Activated naive CD8-positive, alpha-beta T cell treated with anti-CD3 and anti-CD28 coated beads, Interleukin-2, amount 50 U/mL, for 16 hours (primary cell): ENCODE measurements at regions not wholly inside any gene's neighbourhood (a gene's known extent, or its start where the extent isn't known, plus 50 kb on each side); places are given as distances from the start of the nearest gene placed in this dataset.
"Not testable (repeated sequence)": the region's sequence is repeated elsewhere in the genome, so short reads cannot be mapped to it uniquely, and the experiment has no call there.

Source experiments
- DNase-seq: peaks from one replicate; pipeline ENCODE4 v3.0.0-alpha.2; 2020; ENCODE audit warnings: low read depth, low spot score

GRCh38 chr4:19159874-19160273 lies 1091.8 kb upstream of the SLIT2 start:
- DNase-seq = no peak

GRCh38 chr4:19158107-19158809 lies 1093.4 kb upstream of the SLIT2 start:
- no peak for DNase-seq

GRCh38 chr4:19156786-19157185 lies 1094.9 kb upstream of the SLIT2 start:
- DNase-seq = no peak

GRCh38 chr4:19155568-19155967 lies 1096.1 kb upstream of the SLIT2 start:
- DNase-seq = no peak

GRCh38 chr4:19154267-19154666 lies 1097.4 kb upstream of the SLIT2 start:
- not testable (repeated sequence) for DNase-seq

- DNase-seq = no peak
Measured at GRCh38 chr4:19152264-19152663, 1099.4 kb upstream of the SLIT2 start.

- no peak for DNase-seq
Measured at GRCh38 chr4:19151684-19152083, 1100.0 kb upstream of the SLIT2 start.

GRCh38 chr4:19146038-19146437 lies 1105.7 kb upstream of the SLIT2 start:
- DNase-seq = no peak

GRCh38 chr4:19135895-19136633 lies 1114.5 kb upstream of the LCORL start:
- no peak for DNase-seq

- DNase-seq = no peak
Measured at GRCh38 chr4:19134685-19135084, 1113.1 kb upstream of the LCORL start.

- DNase-seq = no peak
Measured at GRCh38 chr4:19133315-19133714, 1111.8 kb upstream of the LCORL start.

GRCh38 chr4:19130866-19131265 lies 1109.3 kb upstream of the LCORL start:
- no peak for DNase-seq

GRCh38 chr4:19128176-19128575 lies 1106.6 kb upstream of the LCORL start:
- DNase-seq = no peak

GRCh38 chr4:19126903-19127302 lies 1105.3 kb upstream of the LCORL start:
- DNase-seq = no peak

GRCh38 chr4:19123681-19124080 lies 1102.1 kb upstream of the LCORL start:
- no peak for DNase-seq

GRCh38 chr4:19119904-19120560 lies 1098.5 kb upstream of the LCORL start:
- no peak for DNase-seq

- DNase-seq = no peak
Measured at GRCh38 chr4:19117022-19117421, 1095.5 kb upstream of the LCORL start.

- DNase-seq = no peak
Measured at GRCh38 chr4:19104176-19104575, 1082.6 kb upstream of the LCORL start.

GRCh38 chr4:19095491-19096046 lies 1074.0 kb upstream of the LCORL start:
- DNase-seq = no peak

GRCh38 chr4:19093951-19094350 lies 1072.4 kb upstream of the LCORL start:
- no peak for DNase-seq

GRCh38 chr4:19092797-19093196 lies 1071.2 kb upstream of the LCORL start:
- DNase-seq = no peak

- DNase-seq = no peak
Measured at GRCh38 chr4:19074036-19074435, 1052.5 kb upstream of the LCORL start.
